LNCAP (cell line): ENCODE measurements at regions not wholly inside any gene's neighbourhood (a gene's known extent, or its start where the extent isn't known, plus 50 kb on each side); places are given as distances from the start of the nearest gene placed in this dataset.

Experiments used
- TF ChIP-seq, protein P1 (sequence below): fragments of 450-650 bp; IDR thresholded peaks from 2 replicates; pipeline ENCODE4 v1.5.1; 2017; ENCODE audit warnings: mild to moderate bottlenecking

DNA sequence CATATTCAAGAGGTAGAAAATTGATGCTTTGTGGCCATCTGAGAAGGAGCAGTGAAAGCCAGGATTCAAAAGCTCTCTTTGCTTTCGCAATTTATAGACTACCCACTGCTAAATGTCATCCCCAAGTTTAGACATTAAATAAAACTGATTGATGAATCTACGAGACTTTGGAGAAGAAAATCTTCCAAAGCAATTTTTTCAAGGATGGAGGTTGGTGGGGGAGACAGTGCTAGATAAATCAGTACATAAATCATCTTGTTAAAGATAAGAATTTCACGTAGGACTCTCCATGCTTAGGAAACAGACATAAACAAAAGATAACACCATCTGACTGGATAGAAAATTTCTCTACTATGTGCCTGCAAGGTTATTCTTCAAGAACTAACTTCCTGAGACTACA is 147.6 kb upstream of the TIAM1 start:
- TF ChIP-seq, protein P1, sequence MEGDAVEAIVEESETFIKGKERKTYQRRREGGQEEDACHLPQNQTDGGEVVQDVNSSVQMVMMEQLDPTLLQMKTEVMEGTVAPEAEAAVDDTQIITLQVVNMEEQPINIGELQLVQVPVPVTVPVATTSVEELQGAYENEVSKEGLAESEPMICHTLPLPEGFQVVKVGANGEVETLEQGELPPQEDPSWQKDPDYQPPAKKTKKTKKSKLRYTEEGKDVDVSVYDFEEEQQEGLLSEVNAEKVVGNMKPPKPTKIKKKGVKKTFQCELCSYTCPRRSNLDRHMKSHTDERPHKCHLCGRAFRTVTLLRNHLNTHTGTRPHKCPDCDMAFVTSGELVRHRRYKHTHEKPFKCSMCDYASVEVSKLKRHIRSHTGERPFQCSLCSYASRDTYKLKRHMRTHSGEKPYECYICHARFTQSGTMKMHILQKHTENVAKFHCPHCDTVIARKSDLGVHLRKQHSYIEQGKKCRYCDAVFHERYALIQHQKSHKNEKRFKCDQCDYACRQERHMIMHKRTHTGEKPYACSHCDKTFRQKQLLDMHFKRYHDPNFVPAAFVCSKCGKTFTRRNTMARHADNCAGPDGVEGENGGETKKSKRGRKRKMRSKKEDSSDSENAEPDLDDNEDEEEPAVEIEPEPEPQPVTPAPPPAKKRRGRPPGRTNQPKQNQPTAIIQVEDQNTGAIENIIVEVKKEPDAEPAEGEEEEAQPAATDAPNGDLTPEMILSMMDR, result no peak

DNA sequence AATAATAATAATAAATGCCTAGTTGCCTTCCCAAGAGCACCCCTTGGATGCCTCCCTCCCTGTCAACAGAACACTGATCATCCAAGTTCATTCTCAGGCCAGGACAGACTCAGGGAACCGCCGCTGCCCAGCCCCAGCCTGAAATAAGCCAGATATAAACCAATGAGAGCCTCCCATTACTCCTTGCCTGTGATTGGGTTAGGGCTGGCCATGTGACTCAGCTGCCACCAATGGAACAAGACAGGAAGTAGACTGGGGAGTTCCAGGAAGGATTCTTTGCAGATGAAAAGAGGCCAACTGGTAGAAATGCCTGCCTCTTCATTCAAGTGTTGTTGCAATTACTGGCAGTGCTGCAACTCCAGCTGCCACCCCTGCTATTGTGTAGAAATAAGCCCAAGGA is 146.4 kb upstream of the TIAM1 start:
- TF ChIP-seq, protein P1, result no peak

DNA sequence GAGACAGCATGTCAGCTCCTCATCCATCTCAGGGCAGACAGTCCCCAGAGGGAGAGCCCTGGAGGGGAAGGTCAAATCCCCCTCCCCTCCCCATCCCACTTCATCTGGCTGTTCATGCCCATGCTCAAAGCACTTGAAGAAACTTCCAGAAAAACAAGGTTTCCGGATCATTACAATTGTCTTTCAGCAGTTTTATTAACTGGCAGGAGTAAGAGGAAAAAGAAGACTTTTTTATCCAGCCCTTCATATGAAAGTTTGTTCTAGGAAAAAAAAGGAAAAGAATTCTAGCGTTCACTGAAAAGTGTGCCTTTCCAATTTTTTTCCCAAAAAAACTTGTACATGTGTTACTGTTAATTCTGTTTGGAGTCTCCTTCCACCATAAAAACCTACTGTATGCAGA is 145.7 kb upstream of the TIAM1 start:
- TF ChIP-seq, protein P1, result no peak

DNA sequence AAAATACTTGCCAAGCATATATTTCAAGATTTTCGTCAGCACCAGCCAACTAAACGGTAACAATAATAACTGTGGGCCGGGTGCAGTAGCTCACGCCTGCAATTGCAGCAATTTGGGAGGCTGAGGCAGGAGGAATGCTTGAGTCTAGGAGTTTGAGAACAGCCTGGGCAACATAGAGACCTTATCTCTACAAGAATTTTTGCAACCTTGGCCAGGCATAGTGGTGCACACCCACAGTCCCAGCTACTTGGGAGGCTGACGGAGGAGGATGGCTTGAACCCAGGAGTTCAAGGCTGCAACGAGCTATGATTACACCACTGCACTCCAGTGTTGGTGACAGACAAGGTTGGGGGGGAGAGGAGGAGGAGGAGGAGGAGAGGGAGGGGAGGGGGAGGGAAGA is 145.0 kb upstream of the TIAM1 start:
- TF ChIP-seq, protein P1, result no peak

DNA sequence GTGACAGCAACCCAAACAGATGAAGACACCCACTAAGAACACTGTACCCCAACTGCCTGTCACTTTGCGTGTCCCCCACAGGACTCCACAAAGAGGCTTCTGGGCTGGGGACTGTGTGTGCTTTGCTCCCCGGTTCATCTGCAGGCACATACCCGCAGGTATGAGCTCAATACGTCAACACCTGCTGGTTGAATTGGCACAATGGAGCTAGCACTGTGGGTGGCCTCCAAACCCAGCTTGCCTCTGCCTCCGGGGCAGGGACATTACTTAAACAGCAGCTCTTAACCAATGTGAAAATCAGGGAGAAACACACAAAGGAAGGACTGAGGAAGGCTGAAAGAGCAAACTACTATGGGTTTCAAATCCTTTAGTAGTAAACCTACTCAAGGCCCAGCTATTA is 140.2 kb upstream of the TIAM1 start:
- TF ChIP-seq, protein P1, result no peak

DNA sequence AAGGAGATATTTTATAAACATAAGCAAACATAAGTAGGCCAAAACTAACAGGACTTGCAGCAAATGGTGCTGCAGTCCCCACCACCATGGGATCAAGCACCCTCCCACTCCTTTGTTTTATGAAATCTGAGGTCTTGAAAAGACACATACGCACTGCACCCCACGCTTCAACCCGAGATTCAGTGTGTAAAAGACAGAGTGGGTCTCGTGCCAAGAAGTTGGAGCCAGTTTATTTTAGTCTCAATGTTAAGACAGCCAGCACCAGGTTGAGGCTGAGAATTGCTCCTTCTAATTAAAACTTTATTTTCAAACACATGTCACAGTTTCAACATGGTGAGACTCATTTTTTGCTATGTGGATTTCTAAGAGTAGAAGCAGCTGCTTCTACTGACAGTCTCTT is 139.1 kb upstream of the TIAM1 start:
- TF ChIP-seq, protein P1, result no peak

DNA sequence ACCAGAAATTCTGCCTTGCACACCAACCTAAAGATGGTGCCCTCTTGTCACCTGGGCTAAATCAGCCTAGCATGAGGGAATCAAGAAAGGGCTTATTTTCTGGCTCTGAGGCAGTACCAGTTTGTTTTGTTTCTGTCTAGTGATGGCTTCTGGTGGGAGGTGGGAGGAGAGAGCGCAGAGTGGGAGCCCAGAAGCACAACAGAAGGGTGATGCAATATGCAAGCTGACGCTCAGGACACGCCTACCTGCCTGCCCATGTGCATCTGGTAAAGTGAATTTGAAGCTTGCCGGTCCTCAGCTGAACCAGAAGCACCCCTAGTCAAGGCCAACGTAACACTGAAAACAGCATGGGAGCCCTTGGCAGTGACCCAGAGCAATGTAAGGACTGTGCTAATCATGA is 138.4 kb upstream of the TIAM1 start:
- TF ChIP-seq, protein P1, result no peak

DNA sequence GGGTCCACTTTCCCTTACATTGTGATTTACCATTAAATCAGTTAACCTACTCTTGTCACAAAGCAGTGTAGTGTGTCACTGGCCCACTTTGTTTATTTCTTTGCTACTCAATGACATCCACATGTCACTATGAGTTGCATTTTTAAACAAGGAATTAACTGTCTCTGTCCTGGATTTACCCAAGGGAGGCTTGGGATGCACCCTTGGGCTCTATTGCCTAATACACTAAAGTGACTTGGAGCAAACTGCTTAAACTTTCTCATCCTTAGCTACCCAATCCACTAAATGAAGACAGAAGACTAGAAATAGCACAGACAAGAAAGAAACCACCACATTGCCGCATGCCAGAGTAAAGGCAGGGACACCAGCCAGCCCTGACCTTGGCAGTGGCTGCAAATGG is 136.2 kb upstream of the TIAM1 start:
- TF ChIP-seq, protein P1, result no peak
